ENCODE measurements at regions not wholly inside any gene's neighbourhood (a gene's known extent, or its start where the extent isn't known, plus 50 kb on each side); places are given as distances from the start of the nearest gene placed in this dataset.

DNA sequence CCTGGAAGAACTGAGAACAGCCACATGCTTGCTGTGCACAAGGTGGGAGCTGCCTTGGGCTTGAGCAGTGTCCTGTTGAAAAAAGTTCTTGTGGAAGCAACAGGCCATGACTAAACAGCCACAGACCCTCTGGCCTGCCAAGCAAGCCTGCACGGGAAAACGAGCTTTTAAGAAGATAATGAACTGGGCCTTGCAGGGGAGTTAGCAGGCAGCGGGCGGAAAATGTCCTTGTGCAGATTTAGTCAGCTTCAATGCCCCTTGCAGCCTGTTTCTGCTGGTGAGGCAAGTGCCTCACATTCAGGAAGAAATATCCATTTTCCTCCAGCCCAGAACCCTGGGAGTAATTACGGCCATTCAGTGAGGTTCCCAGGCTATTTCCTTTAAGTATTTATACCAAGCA is 126.2 kb upstream of the KLHL25 start:
- DNase-seq (ENCODE audit: low spot score): no peak
- in situ Hi-C loops (cut with MboI; ENCODE audit: low sequenced_read_pairs, unreplicated experiment): no loop called here
- TF ChIP-seq, protein P1, sequence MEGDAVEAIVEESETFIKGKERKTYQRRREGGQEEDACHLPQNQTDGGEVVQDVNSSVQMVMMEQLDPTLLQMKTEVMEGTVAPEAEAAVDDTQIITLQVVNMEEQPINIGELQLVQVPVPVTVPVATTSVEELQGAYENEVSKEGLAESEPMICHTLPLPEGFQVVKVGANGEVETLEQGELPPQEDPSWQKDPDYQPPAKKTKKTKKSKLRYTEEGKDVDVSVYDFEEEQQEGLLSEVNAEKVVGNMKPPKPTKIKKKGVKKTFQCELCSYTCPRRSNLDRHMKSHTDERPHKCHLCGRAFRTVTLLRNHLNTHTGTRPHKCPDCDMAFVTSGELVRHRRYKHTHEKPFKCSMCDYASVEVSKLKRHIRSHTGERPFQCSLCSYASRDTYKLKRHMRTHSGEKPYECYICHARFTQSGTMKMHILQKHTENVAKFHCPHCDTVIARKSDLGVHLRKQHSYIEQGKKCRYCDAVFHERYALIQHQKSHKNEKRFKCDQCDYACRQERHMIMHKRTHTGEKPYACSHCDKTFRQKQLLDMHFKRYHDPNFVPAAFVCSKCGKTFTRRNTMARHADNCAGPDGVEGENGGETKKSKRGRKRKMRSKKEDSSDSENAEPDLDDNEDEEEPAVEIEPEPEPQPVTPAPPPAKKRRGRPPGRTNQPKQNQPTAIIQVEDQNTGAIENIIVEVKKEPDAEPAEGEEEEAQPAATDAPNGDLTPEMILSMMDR (IDR thresholded peaks at IDR 0.05; ENCODE audit: borderline replicate concordance, control extremely low read depth, extremely low read depth, insufficient read depth, missing control alignments): no peak

DNA sequence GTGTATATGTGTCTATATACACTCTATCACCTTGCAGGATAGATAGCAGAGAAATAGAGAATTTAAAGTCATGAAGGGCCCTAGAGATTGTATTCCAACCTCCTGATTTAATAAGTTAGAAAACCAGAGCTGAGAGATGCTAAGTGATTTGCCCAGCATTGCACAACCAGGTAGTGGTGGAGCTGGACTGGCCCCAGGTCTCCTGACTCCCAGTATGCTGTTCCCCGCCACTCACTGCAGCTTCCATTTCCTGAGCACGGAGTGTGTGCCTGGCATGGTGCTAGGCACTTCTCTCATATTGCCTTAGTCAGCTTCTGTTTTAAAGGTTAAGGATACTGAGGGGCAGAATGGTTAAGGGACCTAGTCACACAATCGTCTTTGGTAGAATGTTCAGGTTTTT is 129.4 kb upstream of the KLHL25 start:
- TF ChIP-seq, protein P1 (IDR thresholded peaks at IDR 0.05; ENCODE audit: borderline replicate concordance, control extremely low read depth, extremely low read depth, insufficient read depth, missing control alignments): no peak
- DNase-seq (ENCODE audit: low spot score): no peak
- in situ Hi-C loops (cut with MboI; ENCODE audit: low sequenced_read_pairs, unreplicated experiment): no loop called here

DNA sequence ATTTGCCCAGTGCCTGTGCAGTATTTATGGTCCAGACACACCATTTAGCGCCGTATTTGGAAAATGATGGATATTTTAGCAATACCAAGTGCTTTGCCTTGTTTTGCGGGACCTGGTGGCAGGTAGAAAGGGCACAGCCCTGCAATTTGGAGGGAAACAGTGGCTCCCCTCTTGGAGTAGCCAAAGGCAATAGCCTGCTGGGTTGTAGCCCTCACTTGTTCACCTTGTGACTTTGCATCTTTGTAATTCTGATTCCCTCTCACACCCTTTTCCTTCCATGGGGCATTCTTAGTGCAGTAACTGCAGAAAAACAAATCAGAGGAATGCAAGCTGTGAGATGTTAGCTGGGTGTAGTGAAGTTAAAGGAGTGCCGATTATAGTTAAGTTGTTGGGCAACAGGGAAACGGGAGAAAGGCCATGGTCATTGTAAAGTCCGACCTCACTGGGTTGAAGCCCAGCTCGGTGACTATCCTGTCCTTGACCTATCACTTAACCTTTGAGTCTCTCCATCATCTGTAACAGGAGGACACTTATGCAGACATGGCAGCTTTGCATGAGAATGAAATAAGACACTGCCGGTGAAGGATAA is 131.0 kb upstream of the KLHL25 start:
- DNase-seq (ENCODE audit: low spot score): no peak
- in situ Hi-C loops (cut with MboI; ENCODE audit: low sequenced_read_pairs, unreplicated experiment): no loop called here
- TF ChIP-seq, protein P1 (IDR thresholded peaks at IDR 0.05; ENCODE audit: borderline replicate concordance, control extremely low read depth, extremely low read depth, insufficient read depth, missing control alignments): no peak

DNA sequence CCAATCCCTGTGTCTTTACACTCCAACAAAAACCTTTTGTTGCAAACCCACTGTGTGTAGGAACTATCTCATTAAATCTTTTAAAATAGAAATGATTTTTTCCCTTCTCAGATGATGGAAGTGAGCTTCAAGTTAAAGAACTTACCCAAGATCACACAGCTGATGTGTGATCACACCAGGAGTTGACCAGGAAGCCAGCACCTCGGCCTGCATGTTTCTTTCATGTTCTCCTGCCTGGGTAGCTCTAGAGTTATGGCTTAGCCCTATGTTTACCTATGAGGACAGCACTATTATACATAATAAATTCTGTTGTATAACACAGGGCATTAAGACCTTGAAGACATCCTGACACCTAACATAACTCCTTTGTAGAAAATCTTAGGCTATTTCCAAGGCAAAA is 132.1 kb upstream of the KLHL25 start:
- in situ Hi-C loops (cut with MboI; ENCODE audit: low sequenced_read_pairs, unreplicated experiment): no loop called here
- TF ChIP-seq, protein P1 (IDR thresholded peaks at IDR 0.05; ENCODE audit: borderline replicate concordance, control extremely low read depth, extremely low read depth, insufficient read depth, missing control alignments): no peak
- DNase-seq (ENCODE audit: low spot score): no peak

DNA sequence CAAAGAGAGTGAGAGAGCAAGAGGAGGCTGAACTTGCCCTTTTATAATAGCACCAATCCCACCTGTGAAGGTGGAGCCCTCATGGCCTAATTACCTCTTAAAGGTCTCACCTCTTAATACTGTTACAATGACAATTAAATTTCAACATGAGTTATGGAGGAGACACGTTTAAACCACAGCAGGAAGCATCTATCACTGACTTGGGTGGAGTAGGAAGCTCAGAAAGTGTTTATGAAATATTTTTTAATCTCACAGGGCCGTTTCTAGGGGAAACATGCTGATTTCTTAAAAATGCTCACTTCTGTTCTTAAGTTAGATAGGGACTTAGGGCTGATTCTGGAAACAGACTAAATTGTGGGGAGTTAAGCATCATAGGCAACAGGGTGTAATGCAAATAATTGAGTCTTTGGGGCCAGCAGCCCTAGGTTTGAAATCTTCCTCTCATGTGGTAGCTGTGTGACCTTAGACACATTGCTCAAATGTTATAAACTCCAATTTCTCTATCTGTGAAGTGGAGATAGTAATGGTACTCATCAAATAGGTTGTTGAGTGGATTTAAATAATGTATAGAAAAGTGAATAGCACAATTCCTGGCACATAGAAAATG is 133.3 kb upstream of the KLHL25 start:
- TF ChIP-seq, protein P1 (IDR thresholded peaks at IDR 0.05; ENCODE audit: borderline replicate concordance, control extremely low read depth, extremely low read depth, insufficient read depth, missing control alignments): no peak
- DNase-seq (ENCODE audit: low spot score): no peak
- in situ Hi-C loops (cut with MboI; ENCODE audit: low sequenced_read_pairs, unreplicated experiment): no loop called here

DNA sequence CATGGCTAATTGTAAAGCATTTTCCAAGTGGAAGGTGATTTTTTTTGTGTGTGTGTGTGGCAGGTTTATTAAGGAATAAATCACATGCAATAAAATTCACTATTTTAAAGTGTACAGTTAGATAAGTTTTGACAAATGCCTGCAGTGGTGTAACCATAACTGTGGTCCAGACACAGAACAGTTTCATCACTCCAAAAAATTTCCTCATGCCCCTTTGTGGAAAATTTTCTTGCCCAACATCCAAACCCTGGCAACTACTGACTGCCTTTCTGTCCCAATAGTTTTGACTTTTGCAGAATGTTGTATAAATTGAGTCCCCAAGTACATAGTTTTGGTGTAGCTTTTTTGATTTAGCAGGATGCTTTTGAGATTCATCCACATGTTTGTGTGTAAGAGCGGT is 135.1 kb upstream of the KLHL25 start:
- in situ Hi-C loops (cut with MboI; ENCODE audit: low sequenced_read_pairs, unreplicated experiment): no loop called here
- TF ChIP-seq, protein P1 (IDR thresholded peaks at IDR 0.05; ENCODE audit: borderline replicate concordance, control extremely low read depth, extremely low read depth, insufficient read depth, missing control alignments): no peak

More for the DNA sequence above, 135.1 kb upstream of the KLHL25 start:
- DNase-seq (ENCODE audit: low spot score): no peak

Measured in GM13976 (cell line).